ENCODE measurements at regions not wholly inside any gene's neighbourhood (a gene's known extent, or its start where the extent isn't known, plus 50 kb on each side); places are given as distances from the start of the nearest gene placed in this dataset.

DNA sequence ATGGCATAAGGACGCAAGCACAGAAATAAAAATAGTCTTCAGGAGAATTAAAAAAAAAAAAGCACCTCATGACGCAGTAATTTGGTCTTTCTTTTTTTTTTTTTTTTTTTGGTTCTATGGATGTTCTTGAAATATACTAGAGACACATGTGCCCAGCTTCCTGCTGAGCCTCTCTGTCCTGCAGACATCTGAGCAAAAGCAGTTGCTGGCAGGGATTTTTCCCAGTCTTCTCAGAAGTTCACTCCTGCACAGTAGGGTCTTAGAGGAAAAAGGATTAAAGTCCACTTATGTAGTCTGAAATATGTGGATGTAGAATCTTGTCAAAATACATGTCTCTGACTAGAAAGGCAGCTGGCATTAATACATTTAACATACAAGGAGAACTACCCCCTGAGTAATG lies 1888.1 kb upstream of the SEL1L start:
- TF ChIP-seq, protein P1, sequence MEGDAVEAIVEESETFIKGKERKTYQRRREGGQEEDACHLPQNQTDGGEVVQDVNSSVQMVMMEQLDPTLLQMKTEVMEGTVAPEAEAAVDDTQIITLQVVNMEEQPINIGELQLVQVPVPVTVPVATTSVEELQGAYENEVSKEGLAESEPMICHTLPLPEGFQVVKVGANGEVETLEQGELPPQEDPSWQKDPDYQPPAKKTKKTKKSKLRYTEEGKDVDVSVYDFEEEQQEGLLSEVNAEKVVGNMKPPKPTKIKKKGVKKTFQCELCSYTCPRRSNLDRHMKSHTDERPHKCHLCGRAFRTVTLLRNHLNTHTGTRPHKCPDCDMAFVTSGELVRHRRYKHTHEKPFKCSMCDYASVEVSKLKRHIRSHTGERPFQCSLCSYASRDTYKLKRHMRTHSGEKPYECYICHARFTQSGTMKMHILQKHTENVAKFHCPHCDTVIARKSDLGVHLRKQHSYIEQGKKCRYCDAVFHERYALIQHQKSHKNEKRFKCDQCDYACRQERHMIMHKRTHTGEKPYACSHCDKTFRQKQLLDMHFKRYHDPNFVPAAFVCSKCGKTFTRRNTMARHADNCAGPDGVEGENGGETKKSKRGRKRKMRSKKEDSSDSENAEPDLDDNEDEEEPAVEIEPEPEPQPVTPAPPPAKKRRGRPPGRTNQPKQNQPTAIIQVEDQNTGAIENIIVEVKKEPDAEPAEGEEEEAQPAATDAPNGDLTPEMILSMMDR (IDR thresholded peaks at IDR 0.05; ENCODE audit: control extremely low read depth, extremely low read depth), result no peak
- ATAC-seq (ENCODE audit: insufficient read depth, low FRiP score), result no peak
- Histone ChIP-seq H3K9me3 (ENCODE audit: control insufficient read depth in 4 of 4, insufficient read depth in 3 of 4, low read length in 3 of 4) (no peaks in the 10 kb centered on the region), H3K4me1 (ENCODE audit: control insufficient read depth in 5 of 5, insufficient read depth in 5 of 5, low read length in 5 of 5) (no peaks in the 10 kb centered on the region), H3K27ac (ENCODE audit: low read depth in 1 of 2, low read length in 1 of 2) (no peak overlapping the region), H3K4me3 (no peak overlapping the region), H3K27me3 (ENCODE audit: control insufficient read depth in 3 of 3, insufficient read depth in 3 of 3, low read length in 2 of 3) (peaks cover 0 to 3% (median 0%) of the 10 kb centered on the region in 3 donors), H3K36me3 (ENCODE audit: control insufficient read depth in 4 of 4, insufficient read depth in 4 of 4, low read length in 4 of 4) (no peaks in the 10 kb centered on the region), H3K9ac (ENCODE audit: insufficient read depth in 1 of 2, low read length in 2 of 2) (no peak overlapping the region)
- no peak for DNase-seq
- WGBS, 2 donors, result 84 to 86% methylated on average over 2 of the region's 2 CpGs

DNA sequence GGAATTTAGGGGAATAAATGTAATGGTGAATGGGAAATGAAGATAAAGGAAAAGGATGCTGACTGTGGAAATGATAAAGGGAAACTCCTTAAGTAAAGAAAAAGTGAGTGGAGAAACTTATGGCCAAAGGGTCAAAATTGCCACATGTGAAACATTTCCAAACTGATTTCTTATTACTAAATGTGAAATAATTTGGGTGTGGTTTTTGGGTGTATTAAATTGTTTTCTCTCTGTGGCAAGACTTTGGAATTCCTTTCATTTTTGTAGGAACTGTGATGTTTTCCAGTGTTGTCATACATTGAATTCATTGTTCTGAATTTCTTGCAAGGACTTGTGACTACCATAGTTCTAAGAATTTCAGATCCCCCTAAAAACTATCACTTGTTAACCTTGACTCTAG lies 1891.5 kb upstream of the SEL1L start:
- no peak for ATAC-seq (ENCODE audit: insufficient read depth, low FRiP score)
- TF ChIP-seq, protein P1 (IDR thresholded peaks at IDR 0.05; ENCODE audit: control extremely low read depth, extremely low read depth), result no peak
- no peak for DNase-seq
- Histone ChIP-seq H3K36me3 (ENCODE audit: control insufficient read depth in 4 of 4, insufficient read depth in 4 of 4, low read length in 4 of 4) (no peaks in the 10 kb centered on the region), H3K27ac (ENCODE audit: low read depth in 1 of 2, low read length in 1 of 2) (no peak overlapping the region), H3K27me3 (ENCODE audit: control insufficient read depth in 3 of 3, insufficient read depth in 3 of 3, low read length in 2 of 3) (peaks cover 0 to 3% (median 0%) of the 10 kb centered on the region in 3 donors), H3K9ac (ENCODE audit: insufficient read depth in 1 of 2, low read length in 2 of 2) (no peak overlapping the region), H3K4me3 (no peak overlapping the region), H3K9me3 (ENCODE audit: control insufficient read depth in 4 of 4, insufficient read depth in 3 of 4, low read length in 3 of 4) (no peaks in the 10 kb centered on the region), H3K4me1 (ENCODE audit: control insufficient read depth in 5 of 5, insufficient read depth in 5 of 5, low read length in 5 of 5) (no peaks in the 10 kb centered on the region)

DNA sequence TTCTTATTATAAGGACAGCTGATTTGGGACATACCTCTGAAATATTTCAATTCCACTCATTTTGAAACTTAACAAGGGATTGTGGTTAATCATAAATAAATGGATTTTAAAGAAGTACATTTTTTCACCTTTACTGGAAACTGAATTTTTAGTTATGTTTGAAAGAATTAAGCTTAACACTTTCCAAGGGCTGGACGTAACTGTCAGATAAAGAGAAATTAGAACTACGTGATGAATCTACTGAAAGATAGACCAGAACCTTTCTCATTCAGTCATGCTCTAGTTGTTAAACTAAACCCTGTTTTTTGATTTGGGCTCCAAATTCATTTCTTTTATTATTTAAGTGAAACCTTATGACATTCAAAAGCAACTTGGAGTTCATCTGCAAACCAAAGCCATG lies 1892.1 kb upstream of the SEL1L start:
- no peak overlapping the region for H3K9ac ChIP-seq (ENCODE audit: insufficient read depth in 1 of 2, low read length in 2 of 2)
- H3K36me3 ChIP-seq (ENCODE audit: control insufficient read depth in 4 of 4, insufficient read depth in 4 of 4, low read length in 4 of 4), result no peaks in the 10 kb centered on the region
- H3K27ac ChIP-seq (ENCODE audit: low read depth in 1 of 2, low read length in 1 of 2), result no peak overlapping the region
- H3K27me3 ChIP-seq (ENCODE audit: control insufficient read depth in 3 of 3, insufficient read depth in 3 of 3, low read length in 2 of 3), result peaks cover 0 to 3% (median 0%) of the 10 kb centered on the region in 3 donors
- no peak for ATAC-seq (ENCODE audit: insufficient read depth, low FRiP score)
- H3K4me1 ChIP-seq (ENCODE audit: control insufficient read depth in 5 of 5, insufficient read depth in 5 of 5, low read length in 5 of 5), result no peaks in the 10 kb centered on the region
- 92 to 93% methylated on average over 2 of the region's 2 CpGs for WGBS, 2 donors
- no peak for DNase-seq
- no peak overlapping the region for H3K4me3 ChIP-seq
- H3K9me3 ChIP-seq (ENCODE audit: control insufficient read depth in 4 of 4, insufficient read depth in 3 of 4, low read length in 3 of 4), result no peaks in the 10 kb centered on the region
- TF ChIP-seq, protein P1 (IDR thresholded peaks at IDR 0.05; ENCODE audit: control extremely low read depth, extremely low read depth), result no peak

DNA sequence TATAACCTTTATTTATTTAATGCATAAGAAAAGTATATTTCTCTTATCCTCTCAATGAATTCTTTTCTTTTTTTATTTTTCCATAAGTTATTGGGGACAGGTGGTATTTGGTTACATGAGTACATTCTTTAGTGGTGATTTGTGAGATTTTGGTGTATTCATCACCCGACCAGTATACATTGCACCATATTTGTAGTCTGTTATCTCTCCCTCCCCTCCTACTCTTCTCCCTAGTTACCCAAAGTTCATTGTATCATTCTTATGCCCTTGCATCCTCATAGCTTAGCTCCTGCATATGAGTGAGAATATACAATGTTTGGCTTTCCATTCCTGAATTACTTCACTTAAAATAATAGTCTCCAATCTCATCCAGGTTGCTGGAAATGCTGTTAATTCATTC lies 1900.0 kb upstream of the SEL1L start:
- no peaks in the 10 kb centered on the region for H3K9me3 ChIP-seq (ENCODE audit: control insufficient read depth in 4 of 4, insufficient read depth in 3 of 4, low read length in 3 of 4)
- DNase-seq, result no peak
- TF ChIP-seq, protein P1 (IDR thresholded peaks at IDR 0.05; ENCODE audit: control extremely low read depth, extremely low read depth), result no peak
- no peak overlapping the region for H3K4me3 ChIP-seq
- no peaks in the 10 kb centered on the region for H3K27me3 ChIP-seq (ENCODE audit: control insufficient read depth in 3 of 3, insufficient read depth in 3 of 3, low read length in 2 of 3)
- no peaks in the 10 kb centered on the region for H3K4me1 ChIP-seq (ENCODE audit: control insufficient read depth in 5 of 5, insufficient read depth in 5 of 5, low read length in 5 of 5)
- ATAC-seq (ENCODE audit: insufficient read depth, low FRiP score), result no peak
- 81 to 83% methylated on average over 1 of the region's 1 CpG for WGBS, 2 donors
- no peak overlapping the region for H3K9ac ChIP-seq (ENCODE audit: insufficient read depth in 1 of 2, low read length in 2 of 2)
- no peaks in the 10 kb centered on the region for H3K36me3 ChIP-seq (ENCODE audit: control insufficient read depth in 4 of 4, insufficient read depth in 4 of 4, low read length in 4 of 4)
- no peak overlapping the region for H3K27ac ChIP-seq (ENCODE audit: low read depth in 1 of 2, low read length in 1 of 2)
